ENCODE measurements at regions not wholly inside any gene's neighbourhood (a gene's known extent, or its start where the extent isn't known, plus 50 kb on each side); places are given as distances from the start of the nearest gene placed in this dataset.

DNA sequence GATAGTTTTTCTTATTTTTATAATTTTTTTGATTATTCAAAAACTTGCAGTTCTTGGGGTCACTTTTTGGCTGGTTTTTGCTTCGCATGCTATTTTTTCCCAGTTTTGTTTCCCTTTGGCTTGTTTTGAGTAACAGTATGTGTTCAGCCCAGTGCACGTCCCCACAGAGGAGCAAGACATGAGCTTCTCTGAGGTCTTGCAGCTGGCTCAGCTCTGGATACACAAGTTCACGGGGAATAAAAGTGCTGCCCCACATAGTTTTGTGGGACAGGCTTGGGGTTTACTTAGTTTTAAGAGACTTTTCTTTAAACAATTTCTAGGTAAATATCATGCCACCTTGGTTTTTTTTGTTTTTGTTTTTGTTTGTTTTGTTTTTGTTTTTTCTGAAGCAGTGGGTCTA, 297.8 kb upstream of the IRX1 start (continued):
- TF ChIP-seq JUND (IDR thresholded peaks at IDR 0.05; ENCODE audit: low read depth, low read length) (no peak), BCL11A (IDR thresholded peaks at IDR 0.05; ENCODE audit: low read depth, low read length) (no peak)

GRCh38 chr5:3288325-3288724, 307.3 kb upstream of the IRX1 start:
- RAD21 ChIA-PET (ENCODE audit: unreplicated experiment): no interaction called here
- Histone ChIP-seq H3K9me3 (replicated peaks; ENCODE audit: control insufficient read depth, insufficient read depth, low read length) (no peaks in the 10 kb centered on the region; the same call in 2 of the 3 replicates), H2AFZ (ENCODE audit: control insufficient read depth, low read depth, low read length) (no peak overlapping the region), H3K4me3 (no peak overlapping the region), H3K79me2 (ENCODE audit: control insufficient read depth, insufficient read depth, low read length) (no peaks in the 10 kb centered on the region), H4K20me1 (ENCODE audit: control insufficient read depth, insufficient read depth) (no peaks in the 10 kb centered on the region), H3K36me3 (ENCODE audit: control insufficient read depth in 2 of 2, insufficient read depth in 2 of 2, low read length in 1 of 2) (no peaks in the 10 kb centered on the region), H3K9ac (ENCODE audit: control insufficient read depth, insufficient read depth, low read length) (no peak overlapping the region), H3K27me3 (replicated peaks in 1 of 2; ENCODE audit: control insufficient read depth in 2 of 2, insufficient read depth in 2 of 2, low read length in 1 of 2) (no peaks in the 10 kb centered on the region), H3K4me1 (ENCODE audit: control insufficient read depth, insufficient read depth, low read length) (no peaks in the 10 kb centered on the region), H3K27ac (ENCODE audit: control insufficient read depth, insufficient read depth) (no peak overlapping the region), H3K4me2 (ENCODE audit: control insufficient read depth, insufficient read depth) (no peak overlapping the region)
- SMC1A ChIA-PET (ENCODE audit: uncharacterized antibody, unreplicated experiment): no interaction called here
- no peak for ATAC-seq
- BruUV-seq (replicated peaks): no TSS peak
- DNase-seq (ENCODE audit: low read depth, low spot score): no peak
- intact Hi-C loops (cut with micrococcal nuclease; ENCODE audit: unreplicated experiment) (no loop called here), in situ Hi-C loops (cut with MboI) (no loop called here)
- FAIRE-seq: no peak
- CTCF ChIA-PET: no interaction called here
- POLR2A ChIA-PET: no interaction called here
- WGBS (ENCODE audit: insufficient coverage, insufficient replicate concordance, low lambda C conversion rate, missing lambda C conversion rate): 79% methylated on average over 18 of the region's 18 CpGs
- TF ChIP-seq, protein P1, sequence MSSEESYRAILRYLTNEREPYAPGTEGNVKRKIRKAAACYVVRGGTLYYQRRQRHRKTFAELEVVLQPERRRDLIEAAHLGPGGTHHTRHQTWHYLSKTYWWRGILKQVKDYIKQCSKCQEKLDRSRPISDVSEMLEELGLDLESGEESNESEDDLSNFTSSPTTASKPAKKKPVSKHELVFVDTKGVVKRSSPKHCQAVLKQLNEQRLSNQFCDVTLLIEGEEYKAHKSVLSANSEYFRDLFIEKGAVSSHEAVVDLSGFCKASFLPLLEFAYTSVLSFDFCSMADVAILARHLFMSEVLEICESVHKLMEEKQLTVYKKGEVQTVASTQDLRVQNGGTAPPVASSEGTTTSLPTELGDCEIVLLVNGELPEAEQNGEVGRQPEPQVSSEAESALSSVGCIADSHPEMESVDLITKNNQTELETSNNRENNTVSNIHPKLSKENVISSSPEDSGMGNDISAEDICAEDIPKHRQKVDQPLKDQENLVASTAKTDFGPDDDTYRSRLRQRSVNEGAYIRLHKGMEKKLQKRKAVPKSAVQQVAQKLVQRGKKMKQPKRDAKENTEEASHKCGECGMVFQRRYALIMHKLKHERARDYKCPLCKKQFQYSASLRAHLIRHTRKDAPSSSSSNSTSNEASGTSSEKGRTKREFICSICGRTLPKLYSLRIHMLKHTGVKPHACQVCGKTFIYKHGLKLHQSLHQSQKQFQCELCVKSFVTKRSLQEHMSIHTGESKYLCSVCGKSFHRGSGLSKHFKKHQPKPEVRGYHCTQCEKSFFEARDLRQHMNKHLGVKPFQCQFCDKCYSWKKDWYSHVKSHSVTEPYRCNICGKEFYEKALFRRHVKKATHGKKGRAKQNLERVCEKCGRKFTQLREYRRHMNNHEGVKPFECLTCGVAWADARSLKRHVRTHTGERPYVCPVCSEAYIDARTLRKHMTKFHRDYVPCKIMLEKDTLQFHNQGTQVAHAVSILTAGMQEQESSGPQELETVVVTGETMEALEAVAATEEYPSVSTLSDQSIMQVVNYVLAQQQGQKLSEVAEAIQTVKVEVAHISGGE (CRISPR knock-in tag; IDR thresholded peaks at IDR 0.05): no peak
- TF ChIP-seq, protein P2, sequence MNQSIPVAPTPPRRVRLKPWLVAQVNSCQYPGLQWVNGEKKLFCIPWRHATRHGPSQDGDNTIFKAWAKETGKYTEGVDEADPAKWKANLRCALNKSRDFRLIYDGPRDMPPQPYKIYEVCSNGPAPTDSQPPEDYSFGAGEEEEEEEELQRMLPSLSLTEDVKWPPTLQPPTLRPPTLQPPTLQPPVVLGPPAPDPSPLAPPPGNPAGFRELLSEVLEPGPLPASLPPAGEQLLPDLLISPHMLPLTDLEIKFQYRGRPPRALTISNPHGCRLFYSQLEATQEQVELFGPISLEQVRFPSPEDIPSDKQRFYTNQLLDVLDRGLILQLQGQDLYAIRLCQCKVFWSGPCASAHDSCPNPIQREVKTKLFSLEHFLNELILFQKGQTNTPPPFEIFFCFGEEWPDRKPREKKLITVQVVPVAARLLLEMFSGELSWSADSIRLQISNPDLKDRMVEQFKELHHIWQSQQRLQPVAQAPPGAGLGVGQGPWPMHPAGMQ (IDR thresholded peaks at IDR 0.05; ENCODE audit: borderline replicate concordance): no peak
- TF ChIP-seq JUND (IDR thresholded peaks at IDR 0.05; ENCODE audit: low read depth, low read length) (no peak), NFIC (IDR thresholded peaks at IDR 0.05; ENCODE audit: low read depth, low read length) (no peak), TCF7 (IDR thresholded peaks at IDR 0.05; ENCODE audit: borderline replicate concordance) (no peak), SUPT20H (IDR thresholded peaks at IDR 0.05; ENCODE audit: borderline replicate concordance, control insufficient read depth, low read depth, low read length) (no peak), HDAC2 (IDR thresholded peaks at IDR 0.05) (no peak), RELB (IDR thresholded peaks at IDR 0.05; ENCODE audit: low read depth) (no peak), ELK1 (IDR thresholded peaks at IDR 0.05; ENCODE audit: low read depth, low read length) (no peak), SMAD5 (IDR thresholded peaks at IDR 0.05; ENCODE audit: low read depth) (no peak)
- TF ChIP-seq, protein P3, sequence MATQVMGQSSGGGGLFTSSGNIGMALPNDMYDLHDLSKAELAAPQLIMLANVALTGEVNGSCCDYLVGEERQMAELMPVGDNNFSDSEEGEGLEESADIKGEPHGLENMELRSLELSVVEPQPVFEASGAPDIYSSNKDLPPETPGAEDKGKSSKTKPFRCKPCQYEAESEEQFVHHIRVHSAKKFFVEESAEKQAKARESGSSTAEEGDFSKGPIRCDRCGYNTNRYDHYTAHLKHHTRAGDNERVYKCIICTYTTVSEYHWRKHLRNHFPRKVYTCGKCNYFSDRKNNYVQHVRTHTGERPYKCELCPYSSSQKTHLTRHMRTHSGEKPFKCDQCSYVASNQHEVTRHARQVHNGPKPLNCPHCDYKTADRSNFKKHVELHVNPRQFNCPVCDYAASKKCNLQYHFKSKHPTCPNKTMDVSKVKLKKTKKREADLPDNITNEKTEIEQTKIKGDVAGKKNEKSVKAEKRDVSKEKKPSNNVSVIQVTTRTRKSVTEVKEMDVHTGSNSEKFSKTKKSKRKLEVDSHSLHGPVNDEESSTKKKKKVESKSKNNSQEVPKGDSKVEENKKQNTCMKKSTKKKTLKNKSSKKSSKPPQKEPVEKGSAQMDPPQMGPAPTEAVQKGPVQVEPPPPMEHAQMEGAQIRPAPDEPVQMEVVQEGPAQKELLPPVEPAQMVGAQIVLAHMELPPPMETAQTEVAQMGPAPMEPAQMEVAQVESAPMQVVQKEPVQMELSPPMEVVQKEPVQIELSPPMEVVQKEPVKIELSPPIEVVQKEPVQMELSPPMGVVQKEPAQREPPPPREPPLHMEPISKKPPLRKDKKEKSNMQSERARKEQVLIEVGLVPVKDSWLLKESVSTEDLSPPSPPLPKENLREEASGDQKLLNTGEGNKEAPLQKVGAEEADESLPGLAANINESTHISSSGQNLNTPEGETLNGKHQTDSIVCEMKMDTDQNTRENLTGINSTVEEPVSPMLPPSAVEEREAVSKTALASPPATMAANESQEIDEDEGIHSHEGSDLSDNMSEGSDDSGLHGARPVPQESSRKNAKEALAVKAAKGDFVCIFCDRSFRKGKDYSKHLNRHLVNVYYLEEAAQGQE (IDR thresholded peaks at IDR 0.05; ENCODE audit: low read depth, low read length): no peak
